Left renal pelvis (tissue), 4 donors: ENCODE measurements at regions not wholly inside any gene's neighbourhood (a gene's known extent, or its start where the extent isn't known, plus 50 kb on each side); places are given as distances from the start of the nearest gene placed in this dataset.
A peak's percentile ranks its signal among the peaks of the same experiment; 100 is the strongest.
"Not testable (repeated sequence)": the region's sequence is repeated elsewhere in the genome, so short reads cannot be mapped to it uniquely, and the experiment has no call there.

ENCODE experiments used
- DNase-seq, 4 donors: peaks; one replicate each; pipeline ENCODE4 v3.0.0-alpha.2; 2013; ENCODE audit warnings: low read depth in 4 of 4, low spot score in 3 of 4

GRCh38 chr10:71106151-71106550 is 106.2 kb upstream of the UNC5B start:
- not testable (repeated sequence) for DNase-seq

GRCh38 chr10:71107117-71107516 is 105.3 kb upstream of the UNC5B start:
- DNase-seq = not testable (repeated sequence)

GRCh38 chr10:71108042-71108441 is 104.3 kb upstream of the UNC5B start:
- not testable (repeated sequence) for DNase-seq

GRCh38 chr10:71112138-71112785 is 100.1 kb upstream of the UNC5B start:
- DNase-seq = no peak

GRCh38 chr10:71116426-71116825 is 95.9 kb upstream of the UNC5B start:
- no peak for DNase-seq

- DNase-seq = not testable (repeated sequence)
Measured at GRCh38 chr10:71117589-71117988, 94.8 kb upstream of the UNC5B start.

GRCh38 chr10:71123023-71123422 is 89.3 kb upstream of the UNC5B start:
- no peak for DNase-seq

- DNase-seq = no peak
Measured at GRCh38 chr10:71124921-71125748, 87.2 kb upstream of the UNC5B start.

GRCh38 chr10:71125749-71126107 is 86.6 kb upstream of the UNC5B start:
- no peak for DNase-seq

- DNase-seq = no peak
Measured at GRCh38 chr10:71126432-71126831, 85.9 kb upstream of the UNC5B start.

GRCh38 chr10:71127104-71127503 is 85.3 kb upstream of the UNC5B start:
- peak in 1 of 4 donors; percentile 43 for DNase-seq

- no peak for DNase-seq
Measured at GRCh38 chr10:71127773-71128172, 84.6 kb upstream of the UNC5B start.

- DNase-seq = no peak
Measured at GRCh38 chr10:71128311-71128980, 83.9 kb upstream of the UNC5B start.

GRCh38 chr10:71131096-71131495 is 81.3 kb upstream of the UNC5B start:
- no peak for DNase-seq

GRCh38 chr10:71131508-71132088 is 80.8 kb upstream of the UNC5B start:
- no peak for DNase-seq

GRCh38 chr10:71132321-71132810 is 80.0 kb upstream of the UNC5B start:
- no peak for DNase-seq

- no peak for DNase-seq
Measured at GRCh38 chr10:71133710-71134686, 78.4 kb upstream of the UNC5B start.

GRCh38 chr10:71134732-71135211 is 77.6 kb upstream of the UNC5B start:
- DNase-seq = no peak

GRCh38 chr10:71135236-71135635 is 77.1 kb upstream of the UNC5B start:
- DNase-seq = no peak
